ENCODE measurements at regions not wholly inside any gene's neighbourhood (a gene's known extent, or its start where the extent isn't known, plus 50 kb on each side); places are given as distances from the start of the nearest gene placed in this dataset.

GRCh38 chr5:103834216-103834615 lies 271.6 kb upstream of the NUDT12 start:
- Histone ChIP-seq H3K27ac (ENCODE audit: low read depth, low read length) (no peak overlapping the region), H3K9me3 (ENCODE audit: control insufficient read depth, insufficient read depth, low read length) (no peaks in the 10 kb centered on the region), H3K4me3 (ENCODE audit: low read depth, low read length) (no peak overlapping the region), H3K27me3 (ENCODE audit: control insufficient read depth, insufficient read depth, low read length) (no peaks in the 10 kb centered on the region)
- ChIA-PET CTCF (no interaction called here), POLR2A (no interaction called here)
- TF ChIP-seq, protein P1, sequence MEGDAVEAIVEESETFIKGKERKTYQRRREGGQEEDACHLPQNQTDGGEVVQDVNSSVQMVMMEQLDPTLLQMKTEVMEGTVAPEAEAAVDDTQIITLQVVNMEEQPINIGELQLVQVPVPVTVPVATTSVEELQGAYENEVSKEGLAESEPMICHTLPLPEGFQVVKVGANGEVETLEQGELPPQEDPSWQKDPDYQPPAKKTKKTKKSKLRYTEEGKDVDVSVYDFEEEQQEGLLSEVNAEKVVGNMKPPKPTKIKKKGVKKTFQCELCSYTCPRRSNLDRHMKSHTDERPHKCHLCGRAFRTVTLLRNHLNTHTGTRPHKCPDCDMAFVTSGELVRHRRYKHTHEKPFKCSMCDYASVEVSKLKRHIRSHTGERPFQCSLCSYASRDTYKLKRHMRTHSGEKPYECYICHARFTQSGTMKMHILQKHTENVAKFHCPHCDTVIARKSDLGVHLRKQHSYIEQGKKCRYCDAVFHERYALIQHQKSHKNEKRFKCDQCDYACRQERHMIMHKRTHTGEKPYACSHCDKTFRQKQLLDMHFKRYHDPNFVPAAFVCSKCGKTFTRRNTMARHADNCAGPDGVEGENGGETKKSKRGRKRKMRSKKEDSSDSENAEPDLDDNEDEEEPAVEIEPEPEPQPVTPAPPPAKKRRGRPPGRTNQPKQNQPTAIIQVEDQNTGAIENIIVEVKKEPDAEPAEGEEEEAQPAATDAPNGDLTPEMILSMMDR (IDR thresholded peaks at IDR 0.05; ENCODE audit: low read depth, low read length) = no peak
- no peak for DNase-seq (ENCODE audit: low read depth, low spot score)

DNA sequence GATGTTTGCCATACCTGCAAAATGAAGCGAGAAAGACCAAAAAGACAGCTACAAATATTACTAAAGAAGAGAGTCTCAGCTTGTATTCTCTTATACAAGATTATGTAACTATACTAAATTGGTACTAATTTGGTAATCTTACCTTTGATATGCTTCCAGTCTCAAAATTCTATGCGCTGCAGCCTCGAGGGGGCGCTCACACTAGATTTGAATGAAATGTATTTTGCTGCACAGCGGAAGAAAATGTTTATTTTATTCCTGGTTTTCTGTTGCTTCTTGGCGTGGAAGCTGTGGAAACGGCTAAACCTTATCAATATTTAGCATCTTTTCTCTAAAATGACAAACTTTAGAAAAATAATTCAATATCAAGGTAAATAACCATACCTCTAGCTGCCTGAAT lies 267.0 kb upstream of the NUDT12 start:
- POLR2A ChIA-PET = no interaction called here
- CTCF ChIA-PET = interaction anchor here (0.6 to 1.4 kb wide), 8 partner anchors 9 to 1448 kb away, joined by 3 to 6 read pairs (median 3); no protein-coding TSS in a partner anchor
- TF ChIP-seq, protein P1 (IDR thresholded peaks at IDR 0.05; ENCODE audit: low read depth, low read length) = peak; percentile 37
- DNase-seq (ENCODE audit: low read depth, low spot score) = no peak
- no peaks in the 10 kb centered on the region for H3K9me3 ChIP-seq (ENCODE audit: control insufficient read depth, insufficient read depth, low read length)
- no peak overlapping the region for H3K27ac ChIP-seq (ENCODE audit: low read depth, low read length)
- H3K4me3 ChIP-seq (ENCODE audit: low read depth, low read length) = no peak overlapping the region
- H3K27me3 ChIP-seq (ENCODE audit: control insufficient read depth, insufficient read depth, low read length) = no peaks in the 10 kb centered on the region

DNA sequence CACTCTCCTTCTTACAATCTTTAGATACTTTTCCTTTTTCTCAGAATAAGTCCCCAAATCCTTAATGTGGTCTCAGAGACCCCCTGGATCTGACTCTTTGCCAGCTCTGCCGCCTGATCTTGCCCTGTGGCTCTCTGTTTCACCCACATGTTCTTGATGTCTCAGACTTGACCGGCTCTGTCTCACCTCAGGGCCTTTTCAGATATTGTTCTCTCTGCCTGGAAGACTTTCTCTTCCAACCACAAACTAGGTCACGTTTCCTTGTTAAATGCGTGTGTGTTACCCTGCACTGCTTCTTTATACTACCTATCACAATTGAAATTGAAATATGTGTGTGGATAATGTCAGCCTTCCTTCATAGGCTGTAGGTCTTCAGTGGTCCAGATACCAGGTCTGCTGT lies 265.4 kb upstream of the NUDT12 start:
- CTCF ChIA-PET = no interaction called here
- POLR2A ChIA-PET = no interaction called here
- Histone ChIP-seq H3K27me3 (ENCODE audit: control insufficient read depth, insufficient read depth, low read length) (no peaks in the 10 kb centered on the region), H3K4me3 (ENCODE audit: low read depth, low read length) (no peak overlapping the region), H3K27ac (ENCODE audit: low read depth, low read length) (no peak overlapping the region), H3K9me3 (ENCODE audit: control insufficient read depth, insufficient read depth, low read length) (no peaks in the 10 kb centered on the region)
- DNase-seq (ENCODE audit: low read depth, low spot score) = no peak
- TF ChIP-seq, protein P1 (IDR thresholded peaks at IDR 0.05; ENCODE audit: low read depth, low read length) = no peak

DNA sequence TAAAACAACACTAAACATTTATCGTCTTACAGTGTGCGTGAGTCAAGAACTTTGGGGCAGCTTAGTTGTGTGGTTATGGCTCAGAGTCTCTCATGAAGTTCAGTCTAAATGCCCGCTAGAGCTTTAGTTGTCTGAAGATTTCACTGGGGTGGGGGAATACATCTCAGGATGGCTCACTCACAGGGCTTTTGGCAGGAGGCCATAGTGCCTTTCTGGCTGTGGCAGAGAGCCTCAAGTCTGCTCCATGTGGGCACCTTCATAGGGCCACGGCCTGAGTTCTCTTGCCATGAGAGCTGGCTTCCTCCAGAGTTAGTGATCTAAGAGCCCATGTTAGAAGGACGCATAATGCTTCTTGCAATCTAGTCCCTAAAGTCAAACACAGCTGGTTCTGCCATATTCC lies 258.8 kb upstream of the NUDT12 start:
- Histone ChIP-seq H3K9me3 (ENCODE audit: control insufficient read depth, insufficient read depth, low read length) (no peaks in the 10 kb centered on the region), H3K27me3 (ENCODE audit: control insufficient read depth, insufficient read depth, low read length) (no peaks in the 10 kb centered on the region), H3K4me3 (ENCODE audit: low read depth, low read length) (no peak overlapping the region), H3K27ac (ENCODE audit: low read depth, low read length) (no peak overlapping the region)
- ChIA-PET POLR2A (no interaction called here), CTCF (interaction anchor here (0.9 to 1.2 kb wide), 3 partner anchors 8 to 13 kb away, joined by 4 to 5 read pairs (median 4); no protein-coding TSS in a partner anchor)
- TF ChIP-seq, protein P1 (IDR thresholded peaks at IDR 0.05; ENCODE audit: low read depth, low read length) = no peak
- no peak for DNase-seq (ENCODE audit: low read depth, low spot score)

DNA sequence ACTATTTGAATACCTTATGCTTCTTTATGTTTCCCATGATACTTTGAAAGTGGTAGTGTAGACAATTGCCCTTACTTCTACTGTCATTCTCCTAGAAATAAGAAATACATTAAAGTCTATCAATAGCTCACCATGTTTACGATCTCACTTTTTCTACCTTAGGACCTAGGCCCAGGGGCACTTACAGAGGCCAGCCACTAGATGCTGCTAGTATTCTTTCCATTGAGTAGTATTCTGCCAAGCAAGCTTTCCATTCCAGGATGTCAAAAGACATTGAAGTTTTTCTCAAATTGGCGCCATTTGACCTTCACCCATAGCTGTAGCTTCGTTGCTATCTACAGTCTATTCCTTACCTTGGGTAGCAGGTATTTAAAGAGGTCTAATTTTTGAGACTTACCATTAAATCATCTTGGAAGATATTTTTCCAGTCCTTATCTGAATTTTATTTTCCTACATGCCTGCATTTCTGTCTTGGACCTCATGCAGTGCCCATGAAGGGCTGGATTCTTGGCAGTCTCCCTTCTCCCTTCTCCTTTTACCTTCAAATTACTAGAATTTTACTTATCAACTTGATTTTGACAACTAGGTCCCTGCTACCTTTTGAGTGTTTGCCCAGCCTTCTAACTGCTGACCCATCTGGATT lies 246.0 kb upstream of the NUDT12 start:
- H3K27ac ChIP-seq (ENCODE audit: low read depth, low read length) = no peak overlapping the region
- TF ChIP-seq, protein P1 (IDR thresholded peaks at IDR 0.05; ENCODE audit: low read depth, low read length) = peak; percentile 100
- H3K27me3 ChIP-seq (ENCODE audit: control insufficient read depth, insufficient read depth, low read length) = no peaks in the 10 kb centered on the region
- peak; percentile 27 for DNase-seq (ENCODE audit: low read depth, low spot score)
- ChIA-PET CTCF (interaction anchor here (0.6 to 5.8 kb wide), 38 partner anchors 8 to 626 kb away, joined by 3 to 135 read pairs (median 4); no protein-coding TSS in a partner anchor), POLR2A (no interaction called here)
- H3K4me3 ChIP-seq (ENCODE audit: low read depth, low read length) = no peak overlapping the region
- no peaks in the 10 kb centered on the region for H3K9me3 ChIP-seq (ENCODE audit: control insufficient read depth, insufficient read depth, low read length)
